Spleen (tissue), 11 donors: ENCODE measurements at regions not wholly inside any gene's neighbourhood (a gene's known extent, or its start where the extent isn't known, plus 50 kb on each side); places are given as distances from the start of the nearest gene placed in this dataset.

Experiments used
- DNase-seq: peaks from one replicate; pipeline ENCODE4 v3.0.0-alpha.2; 2020
- H3K27ac ChIP-seq, 8 donors: fragments of 200-600 bp; sonication (generic) in 7 of 8; 1 replicate in 4 of 8; 2 replicates in 4 of 8; pipeline versions ENCODE4 v1.5.0 to v1.8.0; 2016 to 2021; ENCODE audit warnings: inconsistent platforms in 4 of 8, mild to moderate bottlenecking in 4 of 8, moderate library complexity in 1 of 8
- H3K27me3 ChIP-seq, 7 donors: fragments of 200-600 bp; sonication (generic) in 6 of 7; replicated peaks in 1 of 7; 1 replicate in 4 of 7; 2 replicates in 3 of 7; pipeline versions ENCODE4 v1.5.0 to v1.8.0; 2016 to 2021; ENCODE audit warnings: inconsistent platforms in 3 of 7, mild to moderate bottlenecking in 1 of 7
- H3K36me3 ChIP-seq, 6 donors: fragments of 200-600 bp; sonication (generic) in 5 of 6; 1 replicate in 4 of 6; 2 replicates in 2 of 6; pipeline versions ENCODE4 v1.5.0 to v1.8.0; 2016 to 2021; ENCODE audit warnings: inconsistent platforms in 2 of 6
- H3K4me1 ChIP-seq, 6 donors: fragments of 200-600 bp; sonication (generic) in 5 of 6; 1 replicate in 3 of 6; 2 replicates in 3 of 6; pipeline versions ENCODE4 v1.5.0 to v1.8.0; 2016 to 2021; ENCODE audit warnings: inconsistent platforms in 3 of 6
- H3K4me3 ChIP-seq, 8 donors: fragments of 200-600 bp; sonication (generic) in 7 of 8; 1 replicate in 4 of 8; 2 replicates in 4 of 8; pipeline versions ENCODE4 v1.5.0 to v1.8.0; 2016 to 2021; ENCODE audit warnings: inconsistent platforms in 4 of 8, mild to moderate bottlenecking in 4 of 8, moderate library complexity in 2 of 8
- H3K9me3 ChIP-seq, 8 donors: fragments of 200-600 bp; sonication (generic) in 7 of 8; 1 replicate in 4 of 8; 2 replicates in 4 of 8; pipeline versions ENCODE4 v1.5.0 to v1.8.0; 2016 to 2021; ENCODE audit warnings: inconsistent platforms in 4 of 8
- POLR2A ChIP-seq, 3 donors: fragments of 450-650 bp; IDR thresholded peaks; one replicate each; pipeline ENCODE4 v1.5.1; 2017; ENCODE audit warnings: antibody characterized with exemption in 3 of 3, mild to moderate bottlenecking in 1 of 3
- POLR2AphosphoS5 ChIP-seq, 3 donors: sonication (generic); formaldehyde crosslinking; IDR thresholded peaks; one replicate each; pipeline ENCODE4 v1.5.1; 2017; ENCODE audit warnings: antibody characterized with exemption in 3 of 3
- WGBS, 5 donors: extraction: QIAGEN DNeasy Blood & Tissue Kit in 3 of 5; methylation state at CpG; one replicate each; pipeline versions ENCODE4 v1.1.5 to v1.1.7; 2013 to 2018; 5-methylcytosine and 5-hydroxymethylcytosine counted together
- intact Hi-C: fragments of 100-400 bp; cut with DNase I; formaldehyde crosslinking; loops from one replicate; pipeline ENCODE4 v1.15.0; 2023; ENCODE audit warnings: low total_unique reads
- TF ChIP-seq, protein P1 (sequence below), 11 experiments: fragments of 200-600 bp in 7 of 11; fragments of 450-650 bp in 4 of 11; sonication (generic) in 4 of 11; IDR thresholded peaks in 8 of 11; conservative IDR thresholded peaks in 3 of 11; 1 replicate in 7 of 11; 2 replicates in 4 of 11; pipeline versions ENCODE4 v1.4.0 to v1.8.0; 2016 to 2021; ENCODE audit warnings: antibody characterized with exemption in 11 of 11, inconsistent platforms in 4 of 11, mild to moderate bottlenecking in 1 of 11
- donor health status: healthy with polysubstance abuse.
- donor health status: DM: no; HTN: no; CAD: no; lungs with moderate emphysema.
- donor health status: DM: no; HTN: no; CAD: no.
- donor health status: Bipolar disorder and iron deficiency.
- donor health status: healthy.
- donor health status: DM: no; HTN: no; CAD: no.
- donor health status: DM: yes; HTN: yes; CAD: no.

DNA sequence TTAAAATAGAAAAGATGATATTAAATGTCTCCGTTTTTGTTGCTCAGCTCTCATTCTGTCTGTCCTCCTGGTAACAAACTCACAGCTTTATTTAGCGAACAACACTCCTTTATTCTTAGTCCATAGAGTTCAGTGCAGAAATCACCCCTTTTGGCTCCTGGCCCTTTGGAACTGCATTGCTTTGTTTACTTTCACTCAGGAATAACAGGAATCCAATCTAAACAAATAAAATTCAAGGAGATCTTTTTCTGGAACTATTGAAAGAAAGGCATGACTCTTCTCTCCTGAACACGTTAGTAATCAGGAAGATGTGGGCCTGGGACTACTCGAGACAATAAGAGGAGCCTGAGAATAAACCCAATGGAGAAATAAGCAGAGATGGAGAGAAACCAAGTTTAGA lies 409.2 kb downstream of the DIPK2A start:
- intact Hi-C loops, result no loop called here
- no peaks in the 10 kb centered on the region for H3K4me1 ChIP-seq
- H3K9me3 ChIP-seq, result peaks cover 0 to 8% (median 0%) of the 10 kb centered on the region in 8 donors
- no peak overlapping the region for H3K27ac ChIP-seq
- DNase-seq, result no peak
- H3K4me3 ChIP-seq, result no peak overlapping the region
- WGBS, 5 donors, result 85 to 92% (median 88%) methylated on average over 4 of the region's 4 CpGs
- no peaks in the 10 kb centered on the region for H3K27me3 ChIP-seq
- TF ChIP-seq, protein P1, sequence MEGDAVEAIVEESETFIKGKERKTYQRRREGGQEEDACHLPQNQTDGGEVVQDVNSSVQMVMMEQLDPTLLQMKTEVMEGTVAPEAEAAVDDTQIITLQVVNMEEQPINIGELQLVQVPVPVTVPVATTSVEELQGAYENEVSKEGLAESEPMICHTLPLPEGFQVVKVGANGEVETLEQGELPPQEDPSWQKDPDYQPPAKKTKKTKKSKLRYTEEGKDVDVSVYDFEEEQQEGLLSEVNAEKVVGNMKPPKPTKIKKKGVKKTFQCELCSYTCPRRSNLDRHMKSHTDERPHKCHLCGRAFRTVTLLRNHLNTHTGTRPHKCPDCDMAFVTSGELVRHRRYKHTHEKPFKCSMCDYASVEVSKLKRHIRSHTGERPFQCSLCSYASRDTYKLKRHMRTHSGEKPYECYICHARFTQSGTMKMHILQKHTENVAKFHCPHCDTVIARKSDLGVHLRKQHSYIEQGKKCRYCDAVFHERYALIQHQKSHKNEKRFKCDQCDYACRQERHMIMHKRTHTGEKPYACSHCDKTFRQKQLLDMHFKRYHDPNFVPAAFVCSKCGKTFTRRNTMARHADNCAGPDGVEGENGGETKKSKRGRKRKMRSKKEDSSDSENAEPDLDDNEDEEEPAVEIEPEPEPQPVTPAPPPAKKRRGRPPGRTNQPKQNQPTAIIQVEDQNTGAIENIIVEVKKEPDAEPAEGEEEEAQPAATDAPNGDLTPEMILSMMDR (IDR thresholded peaks at IDR 0.05 in 8 of 11, conservative IDR thresholded peaks at IDR 0.05 in 3 of 11), result no peak
- TF ChIP-seq POLR2AphosphoS5 (IDR thresholded peaks at IDR 0.05), result no peak
- no peak for TF ChIP-seq POLR2A (IDR thresholded peaks at IDR 0.05)
- no peaks in the 10 kb centered on the region for H3K36me3 ChIP-seq

DNA sequence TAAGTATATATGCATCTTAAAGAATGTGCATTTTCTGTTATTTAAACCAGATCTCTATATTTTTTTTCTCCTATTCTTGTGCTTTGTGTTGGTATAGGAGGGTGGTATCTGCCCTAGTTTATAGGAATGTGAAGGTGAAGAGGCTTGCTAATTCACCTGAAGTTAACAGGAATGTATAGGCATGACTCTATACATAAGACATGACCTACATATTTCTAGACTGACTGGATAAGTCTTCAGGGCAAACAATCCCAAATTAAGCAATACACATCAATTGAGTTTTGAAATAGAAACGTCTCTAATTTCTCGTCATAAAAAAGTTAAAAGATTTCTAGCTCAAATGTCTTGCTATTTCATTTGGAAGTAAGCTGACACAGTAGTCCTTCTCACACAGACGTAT lies 410.0 kb downstream of the DIPK2A start:
- H3K36me3 ChIP-seq, result no peaks in the 10 kb centered on the region
- H3K4me1 ChIP-seq, result no peaks in the 10 kb centered on the region
- no peak overlapping the region for H3K4me3 ChIP-seq
- H3K9me3 ChIP-seq, result peaks cover 0 to 8% (median 0%) of the 10 kb centered on the region in 8 donors
- DNase-seq, result no peak
- TF ChIP-seq, protein P1 (IDR thresholded peaks at IDR 0.05 in 8 of 11, conservative IDR thresholded peaks at IDR 0.05 in 3 of 11), result no peak
- TF ChIP-seq POLR2A (IDR thresholded peaks at IDR 0.05), result no peak
- TF ChIP-seq POLR2AphosphoS5 (IDR thresholded peaks at IDR 0.05), result no peak
- WGBS, 5 donors, result 90 to 94% (median 92%) methylated on average over 3 of the region's 3 CpGs
- H3K27ac ChIP-seq, result no peak overlapping the region
- H3K27me3 ChIP-seq, result no peaks in the 10 kb centered on the region
- intact Hi-C loops, result no loop called here

DNA sequence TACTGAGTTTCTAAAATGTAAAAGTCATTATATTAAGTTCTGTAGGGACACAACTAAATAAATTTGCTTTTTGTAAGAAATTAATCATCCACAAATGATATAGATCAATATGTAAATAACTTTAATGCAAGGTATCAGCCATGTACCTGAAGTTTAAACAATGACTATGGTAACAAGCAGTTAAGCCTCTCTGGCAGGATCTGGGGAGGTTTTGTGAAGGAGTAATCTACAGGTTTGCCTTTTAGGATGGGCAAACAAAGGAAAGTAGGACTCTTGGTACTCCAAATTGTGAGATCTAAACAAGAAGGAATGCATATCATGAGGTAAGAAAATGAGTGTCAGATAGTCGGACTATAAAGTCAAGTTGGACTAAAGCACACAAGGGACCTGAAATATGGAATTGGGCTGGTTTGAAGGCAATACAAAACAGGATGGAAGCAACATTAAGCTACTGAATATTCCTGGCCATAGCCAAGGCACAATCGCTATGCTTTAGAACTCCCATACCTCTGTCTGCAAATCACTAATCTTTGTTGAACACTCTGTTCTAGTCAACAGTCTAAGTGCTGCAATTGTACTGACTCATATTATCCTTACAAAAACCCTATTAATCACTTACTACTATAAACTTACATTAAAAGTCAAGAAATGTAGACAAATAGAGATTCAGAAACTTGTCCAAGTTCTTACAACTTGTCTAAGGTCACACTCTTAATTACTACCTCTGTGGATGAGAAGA lies 412.8 kb downstream of the DIPK2A start:
- intact Hi-C loops, result no loop called here
- 89 to 99% (median 91%) methylated on average over 2 of the region's 2 CpGs for WGBS, 5 donors
- H3K27me3 ChIP-seq, result no peaks in the 10 kb centered on the region
- no peaks in the 10 kb centered on the region for H3K36me3 ChIP-seq
- TF ChIP-seq POLR2AphosphoS5 (IDR thresholded peaks at IDR 0.05) (no peak), POLR2A (IDR thresholded peaks at IDR 0.05) (no peak)
- TF ChIP-seq, protein P1 (IDR thresholded peaks at IDR 0.05 in 8 of 11, conservative IDR thresholded peaks at IDR 0.05 in 3 of 11), result no peak
- no peak overlapping the region for H3K27ac ChIP-seq
- no peak for DNase-seq
- H3K4me1 ChIP-seq, result no peaks in the 10 kb centered on the region
- no peaks in the 10 kb centered on the region for H3K9me3 ChIP-seq
- no peak overlapping the region for H3K4me3 ChIP-seq

DNA sequence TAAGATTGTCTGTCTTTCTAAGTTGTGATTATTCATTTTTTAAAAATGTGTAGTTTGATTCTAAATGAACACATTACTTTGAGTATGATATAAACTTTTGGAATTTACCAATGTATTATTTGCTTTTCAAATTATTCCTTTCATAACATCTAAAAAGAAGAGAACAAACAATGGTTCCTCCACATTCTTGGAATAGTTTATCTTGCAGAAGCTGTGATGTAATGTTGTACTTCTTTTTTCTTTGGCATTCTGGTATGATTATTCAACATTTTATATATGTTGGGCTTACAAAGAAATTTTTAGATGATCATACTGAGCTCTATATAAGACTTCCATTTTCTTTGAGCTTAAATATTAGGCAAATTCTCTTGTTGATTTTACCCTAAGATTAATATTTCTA lies 419.2 kb downstream of the DIPK2A start:
- TF ChIP-seq POLR2A (IDR thresholded peaks at IDR 0.05) (no peak), POLR2AphosphoS5 (IDR thresholded peaks at IDR 0.05) (no peak)
- TF ChIP-seq, protein P1 (IDR thresholded peaks at IDR 0.05 in 8 of 11, conservative IDR thresholded peaks at IDR 0.05 in 3 of 11), result no peak
- H3K4me3 ChIP-seq, result no peak overlapping the region
- no peak for DNase-seq
- H3K27me3 ChIP-seq, result no peaks in the 10 kb centered on the region
- no peaks in the 10 kb centered on the region for H3K36me3 ChIP-seq
- no peaks in the 10 kb centered on the region for H3K9me3 ChIP-seq
- intact Hi-C loops, result no loop called here
- no peak overlapping the region for H3K27ac ChIP-seq
- no peaks in the 10 kb centered on the region for H3K4me1 ChIP-seq
